Astrocyte (in vitro differentiated cells and primary cell): ENCODE measurements at regions not wholly inside any gene's neighbourhood (a gene's known extent, or its start where the extent isn't known, plus 50 kb on each side); places are given as distances from the start of the nearest gene placed in this dataset.

Source experiments
- DNase-seq: peaks from one replicate; pipeline ENCODE4 v3.0.0-alpha.2; 2010; ENCODE audit warnings: low read depth
- FAIRE-seq: peaks from 2 replicates; lab custom pipeline; 2011; peaks lifted over from hg19 to GRCh38; lab: Jason Lieb, UNC
- H2AFZ ChIP-seq: 2 replicates; pipeline ENCODE4 v1.6.0; 2012; ENCODE audit warnings: low read depth, low read length, inconsistent platforms
- H3K27ac ChIP-seq: 2 replicates; pipeline ENCODE4 v1.5.1; 2011; ENCODE audit warnings: low read depth, low read length, inconsistent platforms
- H3K27me3 ChIP-seq: 2 replicates; pipeline ENCODE4 v1.6.0; 2011; ENCODE audit warnings: low read length, inconsistent platforms; ENCODE audit not compliant: insufficient read depth
- H3K36me3 ChIP-seq: 2 replicates; pipeline ENCODE4 v1.5.1; 2011; ENCODE audit warnings: low read length, inconsistent platforms; ENCODE audit not compliant: insufficient read depth
- H3K4me1 ChIP-seq: 2 replicates; pipeline ENCODE4 v1.5.1; 2011; ENCODE audit warnings: low read length, inconsistent platforms; ENCODE audit not compliant: insufficient read depth
- H3K4me2 ChIP-seq: 2 replicates; pipeline ENCODE4 v1.6.0; 2012; ENCODE audit warnings: low read length, inconsistent platforms
- H3K4me3 ChIP-seq: 2 replicates; pipeline ENCODE4 v1.5.1; 2011; ENCODE audit warnings: low read depth, mild to moderate bottlenecking, low read length, inconsistent platforms; ENCODE audit not compliant: insufficient read depth
- H3K79me2 ChIP-seq: 2 replicates; pipeline ENCODE4 v1.6.0; 2012; ENCODE audit warnings: mild to moderate bottlenecking, low read length, inconsistent platforms; ENCODE audit not compliant: insufficient read depth
- H3K9ac ChIP-seq: 2 replicates; pipeline ENCODE4 v1.6.0; 2012; ENCODE audit warnings: mild to moderate bottlenecking, low read length, inconsistent platforms
- H3K9me3 ChIP-seq: 2 replicates; pipeline ENCODE4 v1.5.1; 2012; ENCODE audit warnings: low read depth, mild to moderate bottlenecking, low read length, inconsistent platforms; ENCODE audit not compliant: insufficient read depth
- H4K20me1 ChIP-seq: 2 replicates; pipeline ENCODE4 v1.6.0; 2012; ENCODE audit warnings: low read length, inconsistent platforms; ENCODE audit not compliant: insufficient read depth
- H3K27ac Mint-ChIP-seq: one replicate; pipeline ENCODE4 v1.8.0; 2021; ENCODE audit warnings: mild to moderate bottlenecking, mixed read lengths; ENCODE audit not compliant: unreplicated experiment
- H3K27me3 Mint-ChIP-seq: one replicate; pipeline ENCODE4 v1.8.0; 2021; ENCODE audit warnings: low read depth, mixed read lengths; ENCODE audit not compliant: unreplicated experiment
- H3K36me3 Mint-ChIP-seq: one replicate; pipeline ENCODE4 v1.8.0; 2021; ENCODE audit warnings: low read depth, mixed read lengths; ENCODE audit not compliant: unreplicated experiment
- H3K4me1 Mint-ChIP-seq: one replicate; pipeline ENCODE4 v1.8.0; 2021; ENCODE audit warnings: low read depth, mixed read lengths; ENCODE audit not compliant: unreplicated experiment
- H3K4me3 Mint-ChIP-seq: one replicate; pipeline ENCODE4 v1.8.0; 2021; ENCODE audit warnings: mild to moderate bottlenecking, moderate library complexity, mixed read lengths; ENCODE audit not compliant: unreplicated experiment
- H3K9me3 Mint-ChIP-seq: one replicate; pipeline ENCODE4 v1.8.0; 2021; ENCODE audit warnings: mild to moderate bottlenecking, mixed read lengths; ENCODE audit not compliant: unreplicated experiment
- CTCF ChIP-seq: IDR thresholded peaks from 2 replicates; pipeline ENCODE4 v1.5.1; 2011; ENCODE audit warnings: low read depth, mild to moderate bottlenecking, inconsistent platforms, low read length, moderate library complexity; ENCODE audit not compliant: insufficient read depth
- EZH2 ChIP-seq: IDR thresholded peaks from 2 replicates; pipeline ENCODE4 v1.6.1; 2012; ENCODE audit warnings: mild to moderate bottlenecking, low read length, inconsistent platforms; ENCODE audit not compliant: insufficient read depth

DNA sequence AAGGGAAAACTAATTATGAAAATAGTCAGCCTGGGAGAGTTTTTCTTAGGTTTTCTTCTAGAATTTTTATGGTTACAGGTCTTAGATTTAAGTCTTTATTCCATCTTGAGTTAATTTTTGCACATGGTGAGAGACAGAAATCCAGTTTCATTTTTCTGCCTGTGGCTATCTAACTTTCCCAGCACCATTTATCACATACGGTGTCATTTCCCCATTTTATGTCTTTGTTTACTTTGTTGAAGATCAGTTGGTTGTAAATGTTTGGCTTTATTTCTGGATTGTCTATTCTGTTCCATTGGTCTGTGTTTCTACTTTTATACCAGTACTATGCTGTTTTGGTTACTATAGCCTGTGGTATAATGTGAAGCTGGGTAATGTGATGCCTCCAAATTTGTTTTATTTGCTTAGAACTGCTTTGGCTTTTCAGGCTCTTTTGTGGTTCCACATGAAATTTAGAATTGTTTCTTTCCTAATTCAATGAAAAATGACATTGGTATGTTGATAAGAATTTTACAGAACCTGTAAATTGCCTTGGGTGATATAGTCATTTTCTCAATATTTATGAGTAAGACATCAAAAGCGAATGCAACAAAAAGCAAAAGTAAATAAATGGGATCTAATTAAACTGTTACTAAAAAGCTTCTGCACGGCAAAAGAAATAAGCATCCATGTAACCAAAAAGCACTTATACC lies 146.1 kb upstream of the NOL4 start:
- no peaks in the 10 kb centered on the region for H3K36me3 ChIP-seq
- FAIRE-seq (no peak), DNase-seq (no peak)
- no peak overlapping the region for H2AFZ ChIP-seq
- H3K9me3 Mint-ChIP-seq, result no peaks in the 10 kb centered on the region
- H3K4me1 Mint-ChIP-seq, result no peaks in the 10 kb centered on the region
- H4K20me1 ChIP-seq, result no peaks in the 10 kb centered on the region
- H3K36me3 Mint-ChIP-seq, result no peaks in the 10 kb centered on the region
- H3K79me2 ChIP-seq, result no peaks in the 10 kb centered on the region
- H3K4me1 ChIP-seq, result no peaks in the 10 kb centered on the region
- no peaks in the 10 kb centered on the region for H3K9me3 ChIP-seq
- no peak overlapping the region for H3K4me2 ChIP-seq
- no peaks in the 10 kb centered on the region for H3K27me3 Mint-ChIP-seq
- no peak overlapping the region for H3K9ac ChIP-seq
- no peak overlapping the region for H3K27ac ChIP-seq
- H3K4me3 ChIP-seq, result no peak overlapping the region
- no peak overlapping the region for H3K27ac Mint-ChIP-seq
- no peaks in the 10 kb centered on the region for H3K27me3 ChIP-seq
- H3K4me3 Mint-ChIP-seq, result no peak overlapping the region
- TF ChIP-seq CTCF (no peak), EZH2 (no peak)

DNA sequence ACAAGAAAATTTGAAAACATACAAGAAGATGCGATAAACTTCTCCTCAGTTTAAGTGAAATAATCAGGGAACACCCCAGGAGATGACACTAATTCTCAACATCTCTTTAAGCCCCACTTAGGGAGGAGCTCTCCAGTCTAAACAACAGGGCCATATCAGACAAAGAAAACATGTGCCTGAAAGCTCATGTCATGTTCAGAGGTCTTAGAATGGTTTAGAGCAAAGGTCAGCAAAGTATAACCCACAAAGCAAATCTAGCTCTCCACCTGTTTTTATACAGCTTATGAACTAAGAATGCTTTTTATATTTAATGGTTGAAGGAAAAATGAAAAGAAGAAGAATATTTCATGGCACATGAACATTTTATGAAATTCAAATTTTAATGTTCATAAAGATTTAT lies 155.6 kb upstream of the NOL4 start:
- no peak overlapping the region for H3K27ac ChIP-seq
- H4K20me1 ChIP-seq, result no peaks in the 10 kb centered on the region
- no peak overlapping the region for H3K4me3 ChIP-seq
- no peaks in the 10 kb centered on the region for H3K36me3 ChIP-seq
- H3K79me2 ChIP-seq, result no peaks in the 10 kb centered on the region
- FAIRE-seq, result no peak
- no peak overlapping the region for H3K4me2 ChIP-seq
- Mint-ChIP-seq H3K27me3 (no peaks in the 10 kb centered on the region), H3K4me3 (no peak overlapping the region), H3K36me3 (no peaks in the 10 kb centered on the region), H3K9me3 (no peaks in the 10 kb centered on the region), H3K4me1 (peaks cover 12% of the 10 kb centered on the region), H3K27ac (no peak overlapping the region)
- TF ChIP-seq EZH2 (no peak), CTCF (no peak)
- H2AFZ ChIP-seq, result no peak overlapping the region
- no peak overlapping the region for H3K9ac ChIP-seq
- H3K4me1 ChIP-seq, result no peaks in the 10 kb centered on the region
- DNase-seq, result no peak
- no peaks in the 10 kb centered on the region for H3K9me3 ChIP-seq
- no peaks in the 10 kb centered on the region for H3K27me3 ChIP-seq

DNA sequence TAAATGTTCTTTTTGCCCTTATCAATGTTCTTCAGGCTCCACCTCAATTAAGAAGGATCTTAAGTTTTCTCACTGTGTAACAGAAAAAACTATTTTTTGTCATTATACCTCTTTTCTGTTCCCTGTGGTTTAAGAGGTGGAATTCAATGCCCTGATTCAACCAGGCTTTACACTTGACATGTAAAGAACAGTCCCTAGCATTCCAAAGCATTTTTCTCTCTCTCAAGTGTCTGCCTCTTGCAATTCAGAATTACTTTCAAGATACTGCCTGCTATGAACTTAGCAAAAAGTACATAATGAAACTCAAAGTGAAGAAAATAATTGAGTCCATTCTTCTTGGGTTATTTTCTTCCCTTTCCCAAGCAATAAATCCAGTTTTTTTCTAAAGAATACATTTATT lies 160.6 kb upstream of the NOL4 start:
- H3K4me3 ChIP-seq, result no peak overlapping the region
- no peak for FAIRE-seq
- Mint-ChIP-seq H3K27me3 (no peaks in the 10 kb centered on the region), H3K36me3 (no peaks in the 10 kb centered on the region), H3K4me1 (peaks cover 6% of the 10 kb centered on the region), H3K9me3 (peaks cover 2% of the 10 kb centered on the region), H3K27ac (no peak overlapping the region), H3K4me3 (no peak overlapping the region)
- no peaks in the 10 kb centered on the region for H3K36me3 ChIP-seq
- H3K4me1 ChIP-seq, result no peaks in the 10 kb centered on the region
- H3K9ac ChIP-seq, result no peak overlapping the region
- no peaks in the 10 kb centered on the region for H3K9me3 ChIP-seq
- TF ChIP-seq CTCF, result no peak
- TF ChIP-seq EZH2, result no peak
- H2AFZ ChIP-seq, result no peak overlapping the region
- H3K79me2 ChIP-seq, result no peaks in the 10 kb centered on the region
- no peak overlapping the region for H3K27ac ChIP-seq
- no peaks in the 10 kb centered on the region for H4K20me1 ChIP-seq
- no peak for DNase-seq
- H3K27me3 ChIP-seq, result no peaks in the 10 kb centered on the region
- H3K4me2 ChIP-seq, result no peak overlapping the region
